ENCODE measurements at regions not wholly inside any gene's neighbourhood (a gene's known extent, or its start where the extent isn't known, plus 50 kb on each side); places are given as distances from the start of the nearest gene placed in this dataset.
"Not testable (repeated sequence)": the region's sequence is repeated elsewhere in the genome, so short reads cannot be mapped to it uniquely, and the experiment has no call there.

DNA sequence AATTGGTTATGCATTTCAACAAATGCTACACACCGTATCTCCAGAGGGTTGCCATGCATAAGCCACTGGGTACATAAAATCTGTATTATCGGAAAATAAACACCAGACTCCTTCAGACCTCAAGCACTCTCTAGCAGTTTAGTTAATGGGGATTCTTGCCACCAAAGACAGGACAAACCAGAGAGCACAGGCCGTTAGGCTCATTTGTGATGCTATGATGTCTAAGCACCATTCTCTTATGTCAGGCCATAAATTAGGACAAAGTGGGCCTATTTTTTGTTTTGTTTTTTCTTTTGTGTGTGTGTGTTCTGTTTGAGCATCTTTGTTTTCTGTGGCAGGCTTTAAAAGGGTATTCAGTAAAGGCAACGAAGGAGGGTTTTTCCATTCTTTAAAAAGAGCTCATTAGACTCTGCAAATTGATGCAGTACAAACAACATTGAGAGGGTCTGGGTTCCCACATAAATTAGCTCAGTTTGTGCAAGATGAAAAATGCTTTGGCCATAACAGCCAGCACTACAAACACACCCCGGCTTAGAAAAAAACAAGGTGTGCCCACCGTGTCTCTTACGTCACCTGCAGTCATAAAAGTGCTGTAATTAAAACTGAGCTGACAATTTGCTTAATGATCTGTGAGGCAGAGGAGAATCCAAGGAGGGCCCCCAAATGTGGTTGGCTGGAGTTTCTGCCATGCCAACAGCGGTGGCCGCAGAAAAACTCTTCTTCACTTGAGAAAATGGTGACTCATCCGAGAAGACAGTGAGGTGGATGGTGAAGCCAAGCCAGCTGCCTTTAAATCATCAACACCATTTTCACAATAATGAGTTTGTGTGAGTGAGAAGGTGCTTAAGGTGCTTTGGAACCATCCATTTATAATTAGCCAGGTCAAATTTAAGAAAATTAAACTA, 297.9 kb downstream of the GATA3 start:
- peaks cover 2 to 4% of the 10 kb centered on the region in 2 donors for H3K36me3 Mint-ChIP-seq (ENCODE audit: insufficient read depth in 2 of 2)

DNA sequence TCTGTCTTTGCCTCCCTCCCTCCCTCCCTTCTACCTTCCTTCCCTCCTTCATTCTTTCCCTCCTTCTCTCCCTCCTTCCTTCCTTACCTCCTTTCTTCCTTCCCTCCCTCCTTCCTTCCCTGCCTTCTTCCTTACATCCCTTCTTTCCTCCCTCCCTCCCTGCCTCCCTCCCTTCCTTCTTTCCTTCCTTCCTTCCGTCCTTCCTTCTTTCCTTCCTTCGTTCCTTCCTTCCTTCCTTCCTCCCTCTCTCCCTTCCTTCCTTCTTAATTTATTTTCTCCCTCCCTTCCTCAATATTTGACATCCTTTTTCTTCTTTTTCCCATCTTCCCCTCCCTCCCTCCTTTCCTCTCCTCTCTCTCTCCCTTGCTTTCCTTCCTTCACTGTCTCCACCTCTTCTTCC, 301.8 kb downstream of the GATA3 start:
- no peak for DNase-seq
- H3K27ac Mint-ChIP-seq = no peak overlapping the region
- no peaks in the 10 kb centered on the region for H3K9me3 Mint-ChIP-seq
- peaks cover 17% of the 10 kb centered on the region for H3K27me3 Mint-ChIP-seq (ENCODE audit: low read depth)
- ATAC-seq (replicated peaks in 1 of 2) = no peak
- H3K4me3 Mint-ChIP-seq = no peak overlapping the region
- peaks cover 4 to 13% of the 10 kb centered on the region in 2 donors for H3K36me3 Mint-ChIP-seq (ENCODE audit: insufficient read depth in 2 of 2)
- H3K4me1 Mint-ChIP-seq (ENCODE audit: low read depth) = peaks cover 52% of the 10 kb centered on the region

More for the DNA sequence above, 297.9 kb downstream of the GATA3 start:
- Mint-ChIP-seq H3K4me1 (ENCODE audit: low read depth) (peaks cover 48% of the 10 kb centered on the region), H3K9me3 (peaks cover 0 to 4% of the 10 kb centered on the region in 2 donors), H3K4me3 (no peak overlapping the region), H3K27me3 (ENCODE audit: low read depth) (peaks cover 13% of the 10 kb centered on the region), H3K27ac (no peak overlapping the region)
- DNase-seq (no peak), ATAC-seq (replicated peaks in 1 of 2) (no peak)

DNA sequence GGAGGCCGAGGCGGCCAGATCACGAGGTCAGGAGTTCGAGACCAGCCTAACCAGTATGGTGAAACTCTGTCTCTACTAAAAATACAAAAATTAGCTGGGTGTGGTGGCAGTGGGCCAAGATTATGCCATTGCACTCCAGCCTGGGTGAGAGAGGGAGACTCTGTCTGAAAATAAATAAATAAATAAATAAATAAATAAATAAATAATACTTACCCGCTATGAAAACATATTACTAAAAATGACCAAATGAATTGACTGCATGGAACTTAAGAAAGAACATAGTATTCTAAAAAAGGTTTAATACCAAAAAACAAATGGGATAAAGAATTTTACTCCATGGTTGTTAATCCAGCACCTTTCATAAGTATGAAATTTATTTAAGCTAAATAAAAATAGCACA, 305.0 kb downstream of the GATA3 start:
- Mint-ChIP-seq H3K4me3 (no peak overlapping the region), H3K9me3 (no peaks in the 10 kb centered on the region), H3K27ac (no peak overlapping the region), H3K27me3 (ENCODE audit: low read depth) (peaks cover 17% of the 10 kb centered on the region), H3K36me3 (ENCODE audit: insufficient read depth in 2 of 2) (peaks cover 7 to 13% of the 10 kb centered on the region in 2 donors), H3K4me1 (ENCODE audit: low read depth) (peaks cover 66% of the 10 kb centered on the region)
- no peak for ATAC-seq (replicated peaks in 1 of 2)
- DNase-seq = no peak

DNA sequence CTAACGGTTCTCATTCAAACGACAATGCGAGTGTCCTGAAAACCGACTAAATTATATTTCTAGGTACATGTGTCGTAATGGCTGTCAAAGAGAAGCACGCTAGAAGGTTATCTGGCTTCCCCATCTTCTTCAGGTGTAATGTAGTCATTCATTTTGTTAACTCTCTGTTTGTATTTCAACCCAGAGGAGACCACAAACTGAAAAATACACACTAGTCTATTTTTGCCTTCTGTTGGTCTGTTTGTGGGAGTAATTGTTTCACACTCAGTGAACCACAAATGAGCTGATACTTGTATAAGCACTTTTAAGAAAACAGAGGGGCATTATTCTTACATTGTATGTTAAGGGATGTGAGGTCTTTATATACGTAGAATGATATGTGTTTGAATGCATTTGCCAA, 305.9 kb downstream of the GATA3 start:
- no peaks in the 10 kb centered on the region for H3K9me3 Mint-ChIP-seq
- ATAC-seq (replicated peaks in 1 of 2) = peak; percentile 48 to 58

DNA sequence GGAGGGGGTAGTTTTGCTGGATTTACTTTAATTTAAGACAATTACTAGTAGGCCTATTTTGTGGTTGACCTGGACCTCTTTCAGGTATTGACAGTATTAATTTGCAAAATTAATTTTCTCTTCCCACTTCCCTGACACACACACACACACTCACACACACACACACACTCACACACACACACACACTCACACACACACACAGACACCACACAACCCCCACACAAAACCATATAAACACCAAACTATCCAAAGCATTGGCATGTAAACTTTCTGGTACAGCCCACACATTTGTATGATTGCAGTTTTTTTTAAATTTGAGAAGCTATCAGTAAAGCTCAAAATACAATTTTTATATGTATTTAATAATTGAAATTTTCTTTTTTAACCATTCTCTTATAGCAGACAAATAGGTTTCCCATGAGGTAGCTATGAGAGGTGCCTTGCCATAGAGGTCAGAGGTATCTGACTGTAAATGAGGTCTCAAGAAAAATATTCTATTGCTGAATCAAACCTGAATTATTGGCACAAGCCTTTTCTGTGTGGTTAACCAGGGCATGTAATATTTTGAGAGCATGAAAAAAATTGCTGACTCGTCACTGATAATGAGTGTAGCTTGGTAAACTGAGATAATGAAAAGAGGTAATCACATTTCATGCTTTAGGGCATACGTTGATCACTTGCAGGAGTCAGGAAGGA, 306.5 kb downstream of the GATA3 start:
- ATAC-seq (replicated peaks in 1 of 2) = peak; percentile 36 to 44
- H3K36me3 Mint-ChIP-seq (ENCODE audit: insufficient read depth in 2 of 2) = peaks cover 7 to 12% of the 10 kb centered on the region in 2 donors
- H3K4me1 Mint-ChIP-seq (ENCODE audit: low read depth) = peaks cover 69% of the 10 kb centered on the region
- peaks cover 17% of the 10 kb centered on the region for H3K27me3 Mint-ChIP-seq (ENCODE audit: low read depth)
- DNase-seq = no peak
- H3K9me3 Mint-ChIP-seq = no peaks in the 10 kb centered on the region
- peak overlapping the region; percentile 12 to 59 for H3K4me3 Mint-ChIP-seq
- peak overlapping the region; percentile 2 for H3K27ac Mint-ChIP-seq

More for the DNA sequence above, 305.9 kb downstream of the GATA3 start:
- Mint-ChIP-seq H3K4me3 (peak overlapping the region; percentile 4 to 59), H3K36me3 (ENCODE audit: insufficient read depth in 2 of 2) (peaks cover 7 to 12% of the 10 kb centered on the region in 2 donors), H3K27ac (peak overlapping the region; percentile 2), H3K27me3 (ENCODE audit: low read depth) (peaks cover 17% of the 10 kb centered on the region), H3K4me1 (ENCODE audit: low read depth) (peaks cover 63% of the 10 kb centered on the region)
- no peak for DNase-seq

DNA sequence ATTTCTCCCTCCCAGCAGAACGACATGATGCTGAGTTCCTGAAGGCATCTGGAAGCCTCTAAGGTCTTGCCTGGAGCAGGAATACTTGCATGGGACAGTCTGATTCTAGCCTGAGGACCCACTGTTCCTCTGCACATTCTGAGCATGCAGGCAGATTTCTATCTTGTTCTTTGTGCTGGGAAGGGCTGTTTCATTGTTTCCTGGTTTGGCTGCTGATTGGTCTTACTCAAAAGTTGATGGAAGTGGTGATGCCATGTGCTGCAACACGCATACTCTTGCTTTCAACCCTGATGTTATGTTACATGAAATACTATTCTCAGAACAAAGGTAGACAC, 307.0 kb downstream of the GATA3 start:
- Mint-ChIP-seq H3K27me3 (ENCODE audit: low read depth) (peaks cover 14% of the 10 kb centered on the region), H3K36me3 (ENCODE audit: insufficient read depth in 2 of 2) (peaks cover 7 to 12% of the 10 kb centered on the region in 2 donors), H3K4me3 (peak overlapping the region; percentile 3 to 12), H3K4me1 (ENCODE audit: low read depth) (peaks cover 71% of the 10 kb centered on the region), H3K9me3 (no peaks in the 10 kb centered on the region), H3K27ac (no peak overlapping the region)
- ATAC-seq (replicated peaks in 1 of 2) (peak; percentile 75 to 77), DNase-seq (peak; percentile 35 to 44)

DNA sequence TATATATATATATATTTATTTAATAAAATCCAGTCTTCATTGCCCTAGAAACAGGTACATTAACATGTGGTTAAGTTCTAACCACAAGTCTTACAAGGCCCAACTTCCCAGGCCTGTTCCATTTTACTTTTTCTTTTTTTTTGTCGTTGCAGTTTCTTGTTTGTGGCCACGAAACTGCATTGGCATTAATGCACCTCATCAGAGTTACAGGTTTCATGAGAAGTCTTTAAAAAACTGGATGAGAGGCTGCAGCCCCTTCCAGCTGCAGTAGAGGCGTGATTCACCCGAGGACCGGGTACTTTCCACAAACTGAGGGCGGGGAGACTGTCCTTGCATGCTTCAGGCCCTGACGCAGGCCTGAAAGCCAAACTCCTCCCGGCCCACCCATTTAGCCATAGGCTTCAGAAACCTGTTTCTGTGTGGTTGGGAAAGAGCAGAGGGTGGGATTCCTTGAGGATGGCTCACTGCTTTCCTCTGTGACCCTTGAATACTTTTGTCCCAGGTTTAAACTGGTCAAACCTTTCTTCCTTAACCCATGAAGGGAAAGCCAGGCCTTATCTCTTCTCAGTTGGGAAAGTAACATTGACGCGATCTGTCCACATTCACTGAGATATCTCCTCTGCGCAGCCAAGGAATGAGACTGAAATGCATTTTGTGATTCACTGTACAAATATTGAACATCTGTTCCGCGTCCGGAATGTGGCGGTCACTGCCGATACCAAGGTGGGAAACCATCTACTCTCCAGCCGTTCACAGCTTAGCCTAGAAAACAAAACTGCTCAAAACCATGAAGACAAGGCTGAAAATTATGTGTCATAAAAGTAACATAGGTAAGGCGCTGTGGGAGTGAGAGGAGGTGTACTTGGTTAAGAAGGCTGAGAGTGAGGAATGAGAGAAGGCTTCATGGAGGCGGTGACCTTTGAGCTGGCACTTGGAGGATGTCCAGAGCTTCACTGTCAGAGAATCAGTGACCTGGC, 311.7 kb downstream of the GATA3 start:
- H3K36me3 Mint-ChIP-seq (ENCODE audit: insufficient read depth in 2 of 2) = peaks cover 8 to 12% of the 10 kb centered on the region in 2 donors
- DNase-seq (peak; percentile 67 to 70), ATAC-seq (replicated peaks in 1 of 2) (peak; percentile 72 to 73)
- H3K4me1 Mint-ChIP-seq (ENCODE audit: low read depth) = peaks cover 72% of the 10 kb centered on the region
- no peaks in the 10 kb centered on the region for H3K27me3 Mint-ChIP-seq (ENCODE audit: low read depth)
- H3K27ac Mint-ChIP-seq = peak overlapping the region; percentile 18
- H3K4me3 Mint-ChIP-seq = peak overlapping the region; percentile 58 to 67
- H3K9me3 Mint-ChIP-seq = peaks cover 0 to 3% of the 10 kb centered on the region in 2 donors

DNA sequence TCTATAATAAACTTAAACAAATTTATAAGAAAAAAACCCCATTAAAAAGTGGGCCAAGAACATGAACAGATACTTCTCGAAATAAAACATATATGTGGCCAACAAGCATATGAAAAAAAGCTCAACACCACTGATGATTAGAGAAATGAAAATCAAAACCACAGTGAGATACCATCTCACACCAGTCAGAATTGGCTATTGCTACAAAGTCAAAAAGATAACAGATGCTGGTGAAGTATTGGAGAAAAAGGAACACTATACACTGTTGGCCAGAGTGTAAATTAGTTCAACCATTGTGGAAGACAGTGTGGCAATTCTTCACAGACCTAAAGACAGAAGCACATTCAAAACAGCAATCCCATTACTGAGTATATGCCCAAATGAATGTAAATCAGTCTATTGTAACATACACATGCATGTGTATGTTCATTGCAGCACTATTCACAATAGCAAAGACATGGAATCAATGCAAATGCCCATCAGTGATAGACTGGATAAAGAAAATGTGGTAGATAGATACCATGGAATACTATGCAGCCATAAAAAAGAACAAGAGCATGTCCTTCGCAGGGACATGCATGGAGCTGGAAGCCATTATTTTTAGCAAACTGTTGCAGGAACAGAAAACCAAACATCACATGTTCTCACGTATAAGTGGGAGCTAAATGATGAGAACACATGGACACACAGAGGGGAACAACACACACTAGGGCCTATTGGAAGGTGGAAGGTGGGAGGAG, 313.4 kb downstream of the GATA3 start:
- H3K36me3 Mint-ChIP-seq (ENCODE audit: insufficient read depth in 2 of 2) = peaks cover 13 to 17% of the 10 kb centered on the region in 2 donors
- H3K9me3 Mint-ChIP-seq; H3K4me3 Mint-ChIP-seq; DNase-seq; H3K27me3 Mint-ChIP-seq (ENCODE audit: low read depth); H3K27ac Mint-ChIP-seq: not testable (repeated sequence)
- peaks cover 60% of the 10 kb centered on the region for H3K4me1 Mint-ChIP-seq (ENCODE audit: low read depth)
- ATAC-seq (replicated peaks in 1 of 2) = peak; percentile 18 to 30

DNA sequence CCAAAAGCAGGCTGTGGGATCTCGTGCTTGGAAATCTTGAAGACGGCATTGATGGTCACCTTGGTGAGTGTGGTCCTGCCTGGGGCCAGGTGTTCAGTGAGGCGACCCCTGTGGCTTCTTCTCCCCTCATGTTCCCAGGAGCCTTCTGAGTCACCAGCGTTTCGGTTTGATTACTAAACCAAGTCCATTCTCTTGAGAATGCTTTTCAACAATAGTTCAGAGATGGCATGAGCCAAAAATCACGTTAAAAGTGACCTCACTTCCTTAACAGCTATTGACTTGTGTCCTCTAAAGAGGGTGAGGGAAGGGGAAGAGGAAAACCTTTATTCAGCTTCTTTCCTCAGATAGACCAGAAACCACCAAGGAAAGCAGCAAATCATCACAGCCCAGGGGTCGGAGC, 315.2 kb downstream of the GATA3 start:
- no peak overlapping the region for H3K4me3 Mint-ChIP-seq
- no peak overlapping the region for H3K27ac Mint-ChIP-seq
- peaks cover 13 to 15% of the 10 kb centered on the region in 2 donors for H3K36me3 Mint-ChIP-seq (ENCODE audit: insufficient read depth in 2 of 2)
- H3K9me3 Mint-ChIP-seq = peaks cover 3% of the 10 kb centered on the region in 2 donors
- DNase-seq (peak; percentile 27 to 41), ATAC-seq (replicated peaks in 1 of 2) (peak; percentile 24 to 63)
- peaks cover 55% of the 10 kb centered on the region for H3K4me1 Mint-ChIP-seq (ENCODE audit: low read depth)
- H3K27me3 Mint-ChIP-seq (ENCODE audit: low read depth) = no peaks in the 10 kb centered on the region

DNA sequence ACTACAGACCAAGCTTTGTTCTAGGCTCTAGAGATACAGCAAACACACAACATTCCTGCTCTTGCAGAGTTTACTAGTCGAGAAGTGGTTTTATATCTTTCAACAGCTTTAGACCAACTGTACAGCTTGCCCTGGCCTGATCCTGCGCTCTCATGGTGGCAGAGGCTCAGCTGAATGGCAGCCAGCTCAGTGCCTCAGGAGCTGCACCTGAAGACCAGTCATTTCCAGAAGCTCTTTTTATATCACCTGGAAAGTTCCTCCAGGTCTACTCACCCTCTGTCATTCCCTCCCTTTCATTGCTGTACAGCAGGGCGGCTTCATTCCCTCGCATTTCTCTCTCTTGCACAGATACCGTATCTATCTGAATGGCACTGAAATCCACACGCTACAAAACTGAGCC, 319.8 kb downstream of the GATA3 start:
- H3K4me1 Mint-ChIP-seq (ENCODE audit: low read depth) = peaks cover 43% of the 10 kb centered on the region
- no peak overlapping the region for H3K4me3 Mint-ChIP-seq
- H3K27me3 Mint-ChIP-seq (ENCODE audit: low read depth) = no peaks in the 10 kb centered on the region
- ATAC-seq (replicated peaks in 1 of 2) (no peak), DNase-seq (no peak)
- H3K9me3 Mint-ChIP-seq = peaks cover 0 to 3% of the 10 kb centered on the region in 2 donors
- H3K27ac Mint-ChIP-seq = no peak overlapping the region
- H3K36me3 Mint-ChIP-seq (ENCODE audit: insufficient read depth in 2 of 2) = peaks cover 9 to 13% of the 10 kb centered on the region in 2 donors

DNA sequence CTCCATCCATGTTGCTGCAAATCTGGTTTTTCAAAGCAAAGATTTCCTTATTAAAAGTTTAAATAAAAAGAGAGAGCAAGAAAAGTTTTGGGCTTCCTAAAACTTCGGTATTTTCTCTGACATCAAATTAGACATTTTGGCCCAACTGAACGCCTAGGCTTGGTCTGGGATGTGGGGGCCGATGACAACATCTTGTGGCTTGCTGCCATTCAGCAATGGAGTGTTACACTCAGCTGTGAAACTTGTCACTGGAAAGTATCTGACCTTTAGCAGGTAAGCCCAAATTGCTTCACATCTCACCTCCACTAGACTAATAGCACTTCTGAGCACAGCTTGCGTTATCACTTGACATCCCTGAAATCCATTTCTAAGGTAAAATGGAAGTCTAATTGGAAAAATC, 320.6 kb downstream of the GATA3 start:
- Mint-ChIP-seq H3K9me3 (peaks cover 0 to 3% of the 10 kb centered on the region in 2 donors), H3K27me3 (ENCODE audit: low read depth) (no peaks in the 10 kb centered on the region), H3K4me3 (no peak overlapping the region), H3K36me3 (ENCODE audit: insufficient read depth in 2 of 2) (peaks cover 9 to 11% of the 10 kb centered on the region in 2 donors), H3K4me1 (ENCODE audit: low read depth) (peaks cover 35% of the 10 kb centered on the region), H3K27ac (no peak overlapping the region)
- DNase-seq (no peak), ATAC-seq (replicated peaks in 1 of 2) (peak in 1 of 2 donors; percentile 51)

Measured in activated T-cell treated with anti-CD3 and anti-CD28 coated beads, Interleukin-2, amount 50 U/mL, for 72 hours (primary cell).